ENCODE measurements at regions not wholly inside any gene's neighbourhood (a gene's known extent, or its start where the extent isn't known, plus 50 kb on each side); places are given as distances from the start of the nearest gene placed in this dataset.
"Not testable (repeated sequence)": the region's sequence is repeated elsewhere in the genome, so short reads cannot be mapped to it uniquely, and the experiment has no call there.

DNA sequence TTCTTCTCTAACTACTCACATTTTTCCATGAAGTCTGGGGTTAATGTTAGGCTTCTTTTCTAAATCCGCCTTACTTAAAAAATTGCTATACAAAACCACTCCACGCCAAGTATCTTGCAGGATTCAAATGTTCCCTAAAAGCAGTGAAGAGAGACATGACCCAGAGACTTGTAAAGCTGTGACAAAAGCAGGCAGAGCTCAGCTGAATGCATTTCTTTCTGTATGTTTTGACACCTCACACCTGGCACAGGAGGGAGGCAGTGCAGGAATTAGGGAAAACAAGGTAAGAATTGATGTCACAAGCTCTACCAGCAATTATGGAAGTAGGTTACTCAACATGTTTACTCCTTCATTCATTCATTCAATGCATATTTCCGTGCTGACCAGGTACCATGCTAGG lies 295.0 kb downstream of the RPAP3 start:
- Histone ChIP-seq H3K4me1 (ENCODE audit: insufficient read depth, low read length) (0 out of 2 replicates have a peak, but pooled peaks cover 6% of the 10 kb centered on the region), H3K4me3 (ENCODE audit: low read length) (no peak overlapping the region), H3K9me3 (ENCODE audit: insufficient read depth, low read depth, low read length) (no peaks in the 10 kb centered on the region), H3K27me3 (ENCODE audit: insufficient read depth, low read length) (no peaks in the 10 kb centered on the region), H3K9ac (ENCODE audit: low read depth, low read length) (no peak overlapping the region), H3K27ac (ENCODE audit: low read depth, low read length) (no peak overlapping the region), H3K36me3 (ENCODE audit: insufficient read depth, low read length) (no peaks in the 10 kb centered on the region)
- 93% methylated on average over 3 of the region's 3 CpGs for WGBS

DNA sequence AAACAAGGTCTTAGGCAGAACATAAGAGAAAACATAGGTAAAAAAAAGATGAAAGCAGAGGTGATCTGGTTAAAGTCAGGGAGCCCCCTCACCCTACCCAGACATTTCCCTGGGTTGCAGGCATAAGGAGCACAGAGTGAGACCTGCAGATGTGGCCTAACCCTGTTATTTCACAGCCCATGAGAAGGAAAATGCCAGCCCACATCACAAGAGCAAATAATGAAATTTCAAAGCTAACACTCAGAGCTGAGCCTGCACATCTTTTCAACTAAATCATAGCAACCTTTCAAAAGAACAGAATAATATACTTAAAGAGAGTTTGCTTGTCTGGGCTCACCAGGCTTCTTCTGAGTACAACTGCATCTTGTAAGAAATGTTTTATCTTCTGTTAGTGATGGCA lies 295.4 kb downstream of the RPAP3 start:
- Histone ChIP-seq H3K27me3 (ENCODE audit: insufficient read depth, low read length) (no peaks in the 10 kb centered on the region), H3K27ac (ENCODE audit: low read depth, low read length) (no peak overlapping the region), H3K4me3 (ENCODE audit: low read length) (no peak overlapping the region), H3K4me1 (ENCODE audit: insufficient read depth, low read length) (0 out of 2 replicates have a peak, but pooled peaks cover 6% of the 10 kb centered on the region), H3K9me3 (ENCODE audit: insufficient read depth, low read depth, low read length) (no peaks in the 10 kb centered on the region), H3K36me3 (ENCODE audit: insufficient read depth, low read length) (no peaks in the 10 kb centered on the region), H3K9ac (ENCODE audit: low read depth, low read length) (no peak overlapping the region)

- H3K36me3 ChIP-seq (ENCODE audit: insufficient read depth, low read length): no peaks in the 10 kb centered on the region
- no peak overlapping the region for H3K4me3 ChIP-seq (ENCODE audit: low read length)
- 91% methylated on average over 4 of the region's 4 CpGs for WGBS
- H3K4me1 ChIP-seq (ENCODE audit: insufficient read depth, low read length): 0 out of 2 replicates have a peak, but pooled peaks cover under 1% of the 10 kb centered on the region
- no peak overlapping the region for H3K9ac ChIP-seq (ENCODE audit: low read depth, low read length)
- H3K27ac ChIP-seq (ENCODE audit: low read depth, low read length): no peak overlapping the region
- no peaks in the 10 kb centered on the region for H3K9me3 ChIP-seq (ENCODE audit: insufficient read depth, low read depth, low read length)
- no peaks in the 10 kb centered on the region for H3K27me3 ChIP-seq (ENCODE audit: insufficient read depth, low read length)
These were observed 296.4 kb downstream of the RPAP3 start for GRCh38 chr12:47409310-47409987.

DNA sequence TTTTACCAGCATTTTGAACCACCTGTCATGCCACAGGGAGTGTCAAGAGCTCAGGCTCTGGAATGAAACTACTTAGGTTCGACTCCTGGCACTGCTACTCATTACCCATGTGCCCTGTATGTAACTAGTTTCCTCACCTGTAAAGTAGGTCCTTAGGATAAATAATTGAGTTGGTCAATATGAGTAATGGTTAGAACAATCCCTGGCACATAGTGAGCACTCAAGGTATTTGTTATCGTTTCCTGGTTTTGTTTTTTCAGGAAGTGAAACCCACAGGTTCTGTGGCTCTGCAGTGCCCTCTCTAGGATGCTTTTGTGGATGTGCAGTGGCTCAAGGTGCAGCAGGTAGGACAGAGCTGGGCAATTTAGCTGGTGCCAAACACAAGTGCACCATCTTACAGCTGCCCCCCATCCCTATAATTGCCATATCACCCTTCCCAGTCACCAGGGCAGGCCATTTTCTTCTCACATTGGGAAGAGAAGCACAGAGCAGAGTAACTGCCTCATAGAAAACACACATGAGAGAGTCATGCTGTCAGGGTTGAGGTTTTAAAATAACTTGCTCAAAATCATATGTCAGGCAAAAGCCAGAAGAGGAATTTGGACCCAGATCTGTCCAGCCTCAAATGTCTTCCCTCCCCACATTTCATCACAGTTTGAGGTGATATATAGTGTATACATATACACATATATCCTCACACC lies 297.5 kb downstream of the RPAP3 start:
- Histone ChIP-seq H3K27ac (ENCODE audit: low read depth, low read length) (no peak overlapping the region), H3K4me3 (ENCODE audit: low read length) (no peak overlapping the region), H3K36me3 (ENCODE audit: insufficient read depth, low read length) (no peaks in the 10 kb centered on the region), H3K9ac (ENCODE audit: low read depth, low read length) (no peak overlapping the region), H3K4me1 (ENCODE audit: insufficient read depth, low read length) (no peaks in the 10 kb centered on the region), H3K27me3 (ENCODE audit: insufficient read depth, low read length) (no peaks in the 10 kb centered on the region), H3K9me3 (ENCODE audit: insufficient read depth, low read depth, low read length) (no peaks in the 10 kb centered on the region)
- 73% methylated on average over 2 of the region's 2 CpGs for WGBS

GRCh38 chr12:47407463-47408129 lies 298.2 kb downstream of the RPAP3 start:
- no peak overlapping the region for H3K27ac ChIP-seq (ENCODE audit: low read depth, low read length)
- H3K4me1 ChIP-seq (ENCODE audit: insufficient read depth, low read length): no peaks in the 10 kb centered on the region
- H3K4me3 ChIP-seq (ENCODE audit: low read length): no peak overlapping the region
- H3K27me3 ChIP-seq (ENCODE audit: insufficient read depth, low read length): no peaks in the 10 kb centered on the region
- 96% methylated on average over 5 of the region's 5 CpGs for WGBS
- H3K36me3 ChIP-seq (ENCODE audit: insufficient read depth, low read length): no peaks in the 10 kb centered on the region
- no peak overlapping the region for H3K9ac ChIP-seq (ENCODE audit: low read depth, low read length)
- H3K9me3 ChIP-seq (ENCODE audit: insufficient read depth, low read depth, low read length): no peaks in the 10 kb centered on the region

- 84% methylated on average over 1 of the region's 1 CpG for WGBS
- no peak overlapping the region for H3K27ac ChIP-seq (ENCODE audit: low read depth, low read length)
These were observed 302.1 kb downstream of the RPAP3 start for GRCh38 chr12:47403681-47404080.

GRCh38 chr12:47401196-47401595 lies 304.6 kb downstream of the RPAP3 start:
- not testable (repeated sequence) for H3K27ac ChIP-seq (ENCODE audit: low read depth, low read length); H3K9me3 ChIP-seq (ENCODE audit: insufficient read depth, low read depth, low read length); H3K36me3 ChIP-seq (ENCODE audit: insufficient read depth, low read length); H3K27me3 ChIP-seq (ENCODE audit: insufficient read depth, low read length); H3K9ac ChIP-seq (ENCODE audit: low read depth, low read length); H3K4me1 ChIP-seq (ENCODE audit: insufficient read depth, low read length); H3K4me3 ChIP-seq (ENCODE audit: low read length)
- 65% methylated on average over 3 of the region's 3 CpGs for WGBS

More at GRCh38 chr12:47403681-47404080, 302.1 kb downstream of the RPAP3 start:
- H3K9me3 ChIP-seq (ENCODE audit: insufficient read depth, low read depth, low read length): no peaks in the 10 kb centered on the region
- no peaks in the 10 kb centered on the region for H3K27me3 ChIP-seq (ENCODE audit: insufficient read depth, low read length)
- no peaks in the 10 kb centered on the region for H3K36me3 ChIP-seq (ENCODE audit: insufficient read depth, low read length)
- no peaks in the 10 kb centered on the region for H3K4me1 ChIP-seq (ENCODE audit: insufficient read depth, low read length)
- H3K9ac ChIP-seq (ENCODE audit: low read depth, low read length): no peak overlapping the region
- H3K4me3 ChIP-seq (ENCODE audit: low read length): no peak overlapping the region

DNA sequence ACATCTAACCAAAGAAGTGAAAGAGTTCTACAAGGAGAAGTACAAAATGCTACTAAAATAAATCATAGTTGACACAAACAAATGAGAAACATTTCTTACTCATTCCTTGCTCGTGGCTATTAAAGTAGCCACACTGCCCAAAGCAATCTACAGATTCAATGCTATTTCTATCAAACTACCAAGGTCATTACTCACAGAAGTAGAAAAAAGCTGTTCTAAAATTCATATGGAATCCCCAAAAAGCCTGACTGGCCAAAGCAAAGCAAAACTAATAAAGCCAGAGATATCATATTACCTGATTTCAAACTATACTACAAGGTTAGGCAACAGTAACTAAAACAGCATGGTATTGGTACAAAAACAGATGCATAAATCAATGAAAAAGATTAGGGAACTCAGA lies 305.6 kb downstream of the RPAP3 start:
- WGBS: 84% methylated on average over 1 of the region's 1 CpG
- no peaks in the 10 kb centered on the region for H3K4me1 ChIP-seq (ENCODE audit: insufficient read depth, low read length)

DNA sequence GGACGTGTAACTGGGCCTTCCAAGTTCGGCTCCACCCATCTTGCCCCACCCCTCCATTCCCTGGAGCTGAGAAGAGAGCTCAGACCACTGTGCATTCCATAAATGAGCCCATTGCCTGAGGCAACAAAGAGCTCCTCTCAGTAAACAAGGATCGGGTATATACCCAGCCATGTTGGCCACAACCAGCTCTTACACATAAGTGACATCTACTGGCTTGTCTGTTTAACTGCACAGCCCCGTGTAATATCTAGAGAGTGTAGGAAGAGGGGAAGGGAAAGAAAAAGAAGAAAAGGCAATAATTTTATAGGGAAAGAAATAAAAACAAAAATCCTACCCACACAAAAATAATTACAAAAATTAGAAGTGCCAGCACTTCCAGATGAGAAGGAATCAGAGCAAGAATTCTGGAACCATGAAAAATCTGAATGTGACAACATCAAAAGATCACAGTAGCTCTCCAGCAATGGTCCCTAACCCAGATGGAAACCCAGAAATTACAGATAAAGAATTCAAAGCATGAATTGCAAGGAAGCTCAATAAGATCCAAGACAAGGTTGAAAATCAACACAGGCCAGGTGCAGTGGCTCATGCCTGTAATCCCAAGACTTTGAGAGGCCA lies 308.1 kb downstream of the RPAP3 start:
- Histone ChIP-seq H3K4me1 (ENCODE audit: insufficient read depth, low read length) (peaks cover 14% of the 10 kb centered on the region), H3K9me3 (ENCODE audit: insufficient read depth, low read depth, low read length) (peaks cover 10% of the 10 kb centered on the region), H3K4me3 (ENCODE audit: low read length) (no peak overlapping the region), H3K9ac (ENCODE audit: low read depth, low read length) (no peak overlapping the region), H3K36me3 (ENCODE audit: insufficient read depth, low read length) (no peaks in the 10 kb centered on the region), H3K27me3 (ENCODE audit: insufficient read depth, low read length) (no peaks in the 10 kb centered on the region), H3K27ac (ENCODE audit: low read depth, low read length) (no peak overlapping the region)
- 86% methylated on average over 3 of the region's 4 CpGs for WGBS

More for the DNA sequence above, 305.6 kb downstream of the RPAP3 start:
- Histone ChIP-seq H3K9ac (ENCODE audit: low read depth, low read length) (no peak overlapping the region), H3K27me3 (ENCODE audit: insufficient read depth, low read length) (no peaks in the 10 kb centered on the region), H3K9me3 (ENCODE audit: insufficient read depth, low read depth, low read length) (peaks cover 10% of the 10 kb centered on the region), H3K27ac (ENCODE audit: low read depth, low read length) (no peak overlapping the region), H3K4me3 (ENCODE audit: low read length) (no peak overlapping the region), H3K36me3 (ENCODE audit: insufficient read depth, low read length) (no peaks in the 10 kb centered on the region)

GRCh38 chr12:47396902-47397663 lies 308.7 kb downstream of the RPAP3 start:
- Histone ChIP-seq H3K36me3 (ENCODE audit: insufficient read depth, low read length) (no peaks in the 10 kb centered on the region), H3K9ac (ENCODE audit: low read depth, low read length) (no peak overlapping the region), H3K4me1 (ENCODE audit: insufficient read depth, low read length) (peaks cover 14% of the 10 kb centered on the region), H3K27ac (ENCODE audit: low read depth, low read length) (no peak overlapping the region), H3K9me3 (ENCODE audit: insufficient read depth, low read depth, low read length) (peaks cover 10% of the 10 kb centered on the region), H3K27me3 (ENCODE audit: insufficient read depth, low read length) (no peaks in the 10 kb centered on the region), H3K4me3 (ENCODE audit: low read length) (no peak overlapping the region)
- whole genome bisulfite sequencing: 98% methylated on average over 1 of the region's 1 CpG
